NCI-H748 treated with DMSO at 0.1 percent for 48 hours (cell line): ENCODE measurements at regions not wholly inside any gene's neighbourhood (a gene's known extent, or its start where the extent isn't known, plus 50 kb on each side); places are given as distances from the start of the nearest gene placed in this dataset.
"Not testable (repeated sequence)": the region's sequence is repeated elsewhere in the genome, so short reads cannot be mapped to it uniquely, and the experiment has no call there.

Experiments used
- DNase-seq: peaks from one replicate; lab custom pipeline; 2025; lab: John Stamatoyannopoulos, UW

GRCh38 chr4:32855622-32856021 is 2135.5 kb downstream of the PCDH7 start:
- DNase-seq, result no peak

DNA sequence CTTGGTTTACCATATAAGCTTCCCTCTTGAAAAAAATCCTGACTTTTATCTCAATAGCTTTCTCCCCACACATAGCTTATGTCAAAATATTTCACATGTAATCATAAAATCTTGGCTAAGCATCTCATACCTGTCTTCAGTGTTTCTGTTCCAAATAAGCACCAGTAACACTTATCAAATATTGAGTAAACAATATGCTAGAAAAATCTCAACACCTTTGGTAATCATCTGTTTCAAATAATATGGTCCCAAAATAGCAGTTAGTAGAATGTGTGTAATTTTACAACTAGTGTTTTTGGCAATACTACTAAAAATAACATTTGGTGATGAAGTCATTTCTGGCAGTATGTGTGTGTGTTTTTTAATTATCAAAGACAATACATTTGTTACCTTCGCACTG is 2138.2 kb downstream of the PCDH7 start:
- DNase-seq, result no peak

DNA sequence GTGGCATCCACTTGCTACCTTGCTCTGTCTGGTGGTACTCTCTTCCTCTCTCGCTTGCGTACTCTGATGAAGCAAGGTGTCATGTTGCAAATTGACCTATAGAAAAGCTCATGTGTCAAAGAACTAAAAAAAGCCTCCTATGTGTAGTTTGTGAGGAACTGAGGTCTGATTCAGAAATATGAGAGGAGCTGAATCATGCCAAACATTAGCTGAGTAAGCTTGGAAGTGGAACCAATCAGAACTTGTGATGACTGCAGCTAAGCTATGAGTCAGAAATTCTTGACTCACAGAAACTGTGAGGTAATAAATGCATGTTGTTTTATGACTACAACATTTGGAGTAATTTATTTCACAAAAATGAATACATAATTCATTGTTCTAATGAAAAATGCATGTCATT is 2138.8 kb downstream of the PCDH7 start:
- DNase-seq, result no peak

GRCh38 chr4:32864713-32865351 is 2144.7 kb downstream of the PCDH7 start:
- DNase-seq, result no peak

GRCh38 chr4:32876546-32876945 is 2156.4 kb downstream of the PCDH7 start:
- no peak for DNase-seq

- DNase-seq, result no peak
Measured at GRCh38 chr4:32879913-32880312, 2159.7 kb downstream of the PCDH7 start.

DNA sequence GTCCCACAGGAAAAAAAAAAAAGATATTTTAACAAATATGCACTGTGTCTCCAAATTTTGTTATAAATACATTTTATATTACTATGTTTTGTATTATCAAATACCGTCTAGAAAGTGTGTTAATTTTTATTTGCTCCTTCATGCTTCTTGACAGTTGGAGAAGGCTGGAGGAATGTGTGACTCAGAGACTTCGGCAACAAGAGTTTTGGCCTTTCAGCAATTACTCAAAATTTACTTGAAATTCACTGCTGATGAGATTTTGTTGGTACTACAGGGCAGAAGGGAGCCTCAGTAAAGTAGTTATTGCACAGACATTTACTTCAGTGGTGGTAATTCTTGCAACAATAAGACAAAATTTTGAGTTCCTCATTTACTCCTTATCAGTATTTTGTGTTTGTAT is 2164.0 kb downstream of the PCDH7 start:
- DNase-seq, result no peak

DNA sequence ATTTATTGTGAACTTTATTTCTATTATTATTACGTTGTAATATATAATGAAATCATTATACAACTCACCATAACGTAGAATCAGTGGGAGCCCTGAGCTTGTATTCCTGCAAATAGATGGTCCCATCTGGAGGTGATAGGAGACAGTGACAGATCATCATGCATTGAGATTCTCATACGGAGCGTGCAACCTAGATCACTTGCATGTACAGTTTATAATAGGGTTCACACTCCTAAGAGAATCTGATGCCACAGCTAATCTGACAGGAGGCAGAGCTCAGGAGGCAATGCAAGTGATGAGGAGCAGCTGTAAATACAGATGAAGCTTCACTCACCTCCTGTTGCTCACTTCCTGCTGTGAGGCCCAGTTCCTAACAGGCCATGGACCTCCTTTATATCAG is 2170.2 kb downstream of the PCDH7 start:
- DNase-seq, result no peak

DNA sequence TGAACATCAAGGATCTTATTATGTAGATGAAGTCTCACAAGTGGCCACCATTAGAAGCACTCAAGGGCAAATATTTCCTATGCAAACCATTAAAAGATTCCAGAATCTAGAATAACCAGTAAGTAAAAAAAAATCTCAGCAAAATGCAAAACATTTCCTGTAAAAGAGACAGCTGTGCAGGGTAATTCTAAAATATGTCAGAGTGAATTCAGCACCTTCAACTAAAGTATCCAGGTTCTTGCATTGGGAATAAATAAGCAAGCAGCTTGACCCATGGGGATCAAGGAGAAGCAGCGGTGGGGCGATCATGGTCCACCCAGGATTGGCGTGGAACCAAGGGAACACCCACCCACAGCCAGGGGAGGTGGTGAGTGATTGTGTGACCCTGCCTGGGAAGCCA is 2188.9 kb downstream of the PCDH7 start:
- no peak for DNase-seq

- no peak for DNase-seq
Measured at GRCh38 chr4:32909736-32910135, 2189.6 kb downstream of the PCDH7 start.

DNA sequence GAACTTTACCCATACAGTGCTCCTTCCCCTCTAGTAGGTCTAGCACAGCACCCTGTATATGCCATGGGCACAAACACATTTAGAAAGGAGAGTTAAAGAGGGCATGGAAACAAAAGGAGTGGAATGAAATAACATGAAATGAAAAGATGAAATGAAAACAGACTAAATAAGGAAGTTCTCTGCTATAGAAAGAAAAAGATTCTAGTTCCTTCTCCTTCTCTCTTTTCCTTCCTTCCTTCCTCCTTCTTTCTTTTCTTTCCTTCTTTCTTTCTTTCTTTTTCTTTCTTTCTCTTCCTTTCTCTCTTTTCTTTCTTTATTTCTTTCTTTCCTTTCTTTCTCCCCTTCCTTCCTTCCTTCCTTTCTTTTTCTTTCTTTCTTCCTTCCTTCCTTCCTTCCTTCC is 2197.4 kb downstream of the PCDH7 start:
- no peak for DNase-seq

DNA sequence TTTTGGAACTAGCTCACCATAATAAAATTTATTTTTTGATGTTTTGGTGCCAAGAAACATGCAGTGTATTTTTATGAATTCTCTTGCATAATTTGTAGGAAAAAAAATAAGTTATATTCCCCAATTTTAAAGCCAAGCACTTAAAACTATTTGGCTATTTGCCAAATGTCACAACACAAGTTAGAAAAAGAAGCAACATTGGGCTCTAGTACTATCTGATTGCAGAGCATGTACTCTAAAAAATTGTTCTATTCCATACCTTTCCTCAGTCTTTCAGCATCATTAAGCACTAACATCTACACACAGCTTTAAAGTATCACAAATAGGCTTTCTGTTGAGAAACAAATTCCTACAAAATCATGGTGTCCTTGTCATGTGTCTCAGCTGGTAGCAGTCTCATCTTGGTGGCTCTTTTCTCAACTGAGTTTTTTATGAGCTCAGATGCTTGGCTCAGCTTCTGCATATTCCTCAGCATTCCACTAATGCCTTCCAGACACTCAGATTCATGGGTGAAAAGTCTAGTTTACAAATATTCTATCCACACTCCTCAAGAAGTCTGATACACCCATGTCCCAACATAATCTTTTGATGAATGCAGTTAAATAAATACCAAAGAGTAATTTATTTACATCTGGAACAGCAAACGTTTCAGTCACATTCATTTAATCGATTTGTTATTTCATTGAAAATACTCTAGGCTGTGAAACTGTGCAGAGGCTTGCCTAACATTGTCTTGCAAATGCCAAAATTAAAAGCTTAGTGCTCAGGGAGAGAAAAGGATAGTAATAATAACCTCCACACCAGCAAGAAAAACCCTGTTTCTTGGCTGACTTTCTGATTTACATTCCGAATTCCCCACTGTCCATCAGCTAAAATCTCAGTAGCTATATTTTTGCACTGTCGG is 2209.9 kb downstream of the PCDH7 start:
- no peak for DNase-seq

DNA sequence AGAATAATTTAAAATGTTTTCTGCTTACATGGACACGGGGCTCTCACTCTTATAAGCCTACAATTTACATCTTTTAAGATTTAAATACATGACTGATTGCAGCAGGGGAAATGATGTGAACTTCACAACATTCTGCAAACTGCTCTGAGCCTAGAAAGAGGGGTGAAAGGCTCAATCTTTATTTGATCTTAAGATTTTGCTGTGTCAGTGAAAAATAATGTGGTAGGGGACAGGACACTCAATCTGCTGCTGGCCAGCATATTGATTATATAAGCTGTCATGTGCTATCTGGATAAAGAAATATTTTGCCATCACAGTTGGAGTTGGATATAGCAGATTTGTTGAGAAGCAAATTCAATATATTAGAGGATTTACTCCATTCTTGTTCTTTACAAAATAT is 2210.5 kb downstream of the PCDH7 start:
- DNase-seq, result no peak

DNA sequence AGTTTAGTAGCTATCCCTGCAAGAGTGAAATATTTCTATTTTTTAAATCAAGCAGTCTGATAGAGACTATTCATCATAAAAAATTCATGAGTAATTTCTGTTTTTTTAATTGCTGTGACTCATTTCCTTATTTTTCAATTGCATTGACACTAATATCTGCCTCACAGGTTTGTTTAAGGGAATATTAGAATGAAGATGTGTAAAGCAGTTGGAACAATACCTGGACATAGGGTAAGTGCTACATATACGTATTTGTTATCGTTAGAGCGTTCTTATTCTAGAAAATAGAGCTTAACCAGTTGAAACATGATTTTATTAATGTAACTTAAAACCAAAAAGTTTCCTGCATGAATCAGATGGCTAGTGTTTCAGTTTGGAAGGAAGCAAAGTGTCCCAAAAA is 2211.3 kb downstream of the PCDH7 start:
- DNase-seq, result no peak

DNA sequence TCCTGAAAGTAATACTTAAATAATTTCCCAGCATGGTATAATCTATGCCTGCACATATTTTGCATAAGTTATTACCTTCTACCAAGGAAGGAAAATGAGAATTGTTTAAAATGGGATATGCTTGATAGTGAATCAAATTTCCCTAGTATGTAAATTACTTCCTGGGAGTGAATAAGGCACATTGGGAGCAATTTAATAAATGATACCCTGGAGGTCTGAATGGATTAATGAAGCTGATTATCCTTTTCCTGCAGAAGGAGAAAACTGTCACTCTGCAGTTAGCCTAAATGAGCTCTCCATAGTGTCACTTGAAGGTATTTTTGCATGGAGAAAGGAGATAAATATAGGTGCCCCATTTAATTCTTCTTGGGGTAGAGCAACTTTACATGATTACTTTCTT is 2212.0 kb downstream of the PCDH7 start:
- DNase-seq, result no peak

- DNase-seq, result not testable (repeated sequence)
Measured at GRCh38 chr4:32939222-32939621, 2219.1 kb downstream of the PCDH7 start.

- DNase-seq, result no peak
Measured at GRCh38 chr4:32950866-32951265, 2230.7 kb downstream of the PCDH7 start.

- DNase-seq, result no peak
Measured at GRCh38 chr4:32958586-32958985, 2238.4 kb downstream of the PCDH7 start.

DNA sequence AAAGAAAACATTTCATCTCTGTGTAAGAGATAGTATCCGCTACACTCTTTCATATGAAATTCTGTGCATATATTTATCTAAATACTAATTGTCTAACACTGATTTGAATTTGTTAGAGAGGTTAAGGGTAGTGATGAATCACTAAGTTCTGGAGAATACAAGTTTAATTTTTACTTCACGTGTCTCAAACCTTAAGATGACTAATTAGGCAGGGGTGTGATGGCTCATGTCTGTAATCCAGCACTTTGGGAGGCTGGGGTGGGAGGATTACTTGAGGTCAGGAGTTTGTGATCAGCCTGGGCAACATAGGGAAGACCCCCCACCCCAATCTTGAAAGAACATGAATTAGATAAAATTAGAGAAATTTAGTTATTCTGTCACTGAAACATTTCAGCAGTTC is 2241.9 kb downstream of the PCDH7 start:
- no peak for DNase-seq

- no peak for DNase-seq
Measured at GRCh38 chr4:32985256-32985655, 2265.1 kb downstream of the PCDH7 start.

GRCh38 chr4:32986236-32986635 is 2266.1 kb downstream of the PCDH7 start:
- DNase-seq, result no peak

DNA sequence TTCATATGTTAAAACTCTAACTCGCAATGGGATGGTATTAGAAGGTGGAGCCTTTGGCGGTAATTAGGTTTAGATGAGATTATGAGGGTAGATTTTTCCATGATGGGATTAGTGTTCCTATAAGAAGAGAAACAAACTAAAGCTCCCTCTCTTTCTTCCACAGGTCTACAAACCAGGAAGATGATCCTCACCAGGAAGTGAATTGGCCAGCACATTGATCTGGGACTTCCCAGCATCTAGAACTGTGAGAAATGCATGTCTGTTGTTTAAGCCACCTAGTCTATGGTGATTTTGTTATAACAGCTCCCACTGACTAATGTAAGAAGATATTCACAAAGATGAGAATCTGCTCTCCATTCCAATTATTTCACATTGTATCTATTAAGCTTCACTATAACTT is 2266.9 kb downstream of the PCDH7 start:
- no peak for DNase-seq

DNA sequence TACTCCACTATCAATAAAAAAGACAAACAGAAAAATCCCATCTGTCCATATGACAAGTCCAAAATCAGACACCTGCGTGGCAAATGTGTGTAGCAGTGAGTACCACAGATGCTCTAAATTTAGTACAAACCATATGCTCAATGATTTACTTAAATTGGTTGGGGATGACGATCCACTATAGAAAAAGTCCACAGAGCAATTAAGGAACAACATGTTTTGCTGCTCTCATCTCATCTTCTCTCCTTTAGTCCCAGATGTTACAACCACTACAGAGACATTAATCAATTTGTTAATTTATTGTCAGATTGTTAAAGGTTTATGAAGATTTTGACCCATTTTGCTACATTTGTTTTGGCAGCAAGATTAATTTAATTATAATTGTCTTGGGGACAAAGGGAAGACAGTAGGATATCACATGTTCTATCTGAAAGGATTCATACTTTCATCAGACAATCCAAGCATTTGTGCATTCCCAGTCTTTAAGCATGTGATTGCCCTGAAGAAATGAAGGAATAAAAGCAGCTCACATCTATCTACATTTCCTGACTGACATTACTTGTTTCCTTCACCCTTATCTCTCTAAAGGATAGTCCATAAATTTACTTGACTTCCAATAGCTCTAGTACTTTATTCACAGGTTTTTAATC is 2268.1 kb downstream of the PCDH7 start:
- no peak for DNase-seq
